ENCODE measurements at regions not wholly inside any gene's neighbourhood (a gene's known extent, or its start where the extent isn't known, plus 50 kb on each side); places are given as distances from the start of the nearest gene placed in this dataset.

DNA sequence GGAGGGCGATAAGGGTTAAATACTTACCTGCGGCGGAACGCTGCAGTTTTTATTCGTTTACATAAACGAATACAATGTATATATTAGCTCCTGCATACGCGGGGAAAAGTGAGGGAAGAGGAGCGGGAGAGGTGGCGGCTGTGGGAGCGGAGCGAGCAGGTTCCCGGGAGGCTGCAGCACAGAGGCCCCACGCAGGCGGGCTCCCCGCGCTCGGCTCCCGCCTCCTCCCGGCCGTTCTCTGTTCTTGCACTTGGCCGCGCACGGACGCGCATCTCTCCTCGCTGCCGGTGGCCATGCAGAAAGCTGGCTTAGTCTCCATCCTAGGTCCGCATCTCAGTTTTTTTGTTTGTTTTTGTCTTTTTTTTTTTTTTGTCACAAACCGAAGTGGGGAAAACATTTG lies 340.4 kb upstream of the FAT1 start:
- H3K4me3 ChIP-seq (ENCODE audit: control insufficient read depth in 1 of 7, extremely low read depth in 1 of 7, insufficient read depth in 4 of 7, low read depth in 2 of 7, low read length in 6 of 7), result no peak overlapping the region
- 97% methylated on average over 22 of the region's 30 CpGs for WGBS (ENCODE audit: insufficient coverage)
- no peaks in the 10 kb centered on the region for H3K9me3 ChIP-seq (ENCODE audit: control extremely low read depth in 1 of 5, control insufficient read depth in 4 of 5, insufficient read depth in 2 of 5, low read depth in 1 of 5, low read length in 4 of 5)
- POLR2A ChIA-PET, result no interaction called here
- H3K27me3 ChIP-seq (replicated peaks in 2 of 5; ENCODE audit: control insufficient read depth in 4 of 5, insufficient read depth in 5 of 5, low read length in 4 of 5), result no peaks in the 10 kb centered on the region
- no peaks in the 10 kb centered on the region for H3K36me3 ChIP-seq (ENCODE audit: control insufficient read depth in 4 of 4, insufficient read depth in 4 of 4, low read length in 3 of 4)
- no peaks in the 10 kb centered on the region for H3K4me1 ChIP-seq (ENCODE audit: control extremely low read depth in 1 of 4, control insufficient read depth in 4 of 4, insufficient read depth in 4 of 4, low read length in 3 of 4)
- H3K27ac ChIP-seq (ENCODE audit: insufficient read depth in 1 of 2, low read depth in 1 of 2, low read length in 2 of 2, poor library complexity in 1 of 2, severe bottlenecking in 2 of 2), result no peak overlapping the region
- CTCF ChIA-PET, result no interaction called here
- no peak for DNase-seq

- ChIA-PET POLR2A (no interaction called here), CTCF (no interaction called here)
- Histone ChIP-seq H3K4me3 (ENCODE audit: control insufficient read depth in 1 of 7, extremely low read depth in 1 of 7, insufficient read depth in 4 of 7, low read depth in 2 of 7, low read length in 6 of 7) (no peak overlapping the region), H3K27me3 (replicated peaks in 2 of 5; ENCODE audit: control insufficient read depth in 4 of 5, insufficient read depth in 5 of 5, low read length in 4 of 5) (no peaks in the 10 kb centered on the region), H3K27ac (ENCODE audit: insufficient read depth in 1 of 2, low read depth in 1 of 2, low read length in 2 of 2, poor library complexity in 1 of 2, severe bottlenecking in 2 of 2) (no peak overlapping the region), H3K36me3 (ENCODE audit: control insufficient read depth in 4 of 4, insufficient read depth in 4 of 4, low read length in 3 of 4) (no peaks in the 10 kb centered on the region), H3K4me1 (ENCODE audit: control extremely low read depth in 1 of 4, control insufficient read depth in 4 of 4, insufficient read depth in 4 of 4, low read length in 3 of 4) (no peaks in the 10 kb centered on the region), H3K9me3 (ENCODE audit: control extremely low read depth in 1 of 5, control insufficient read depth in 4 of 5, insufficient read depth in 2 of 5, low read depth in 1 of 5, low read length in 4 of 5) (no peaks in the 10 kb centered on the region)
- no CpG with 5 or more reads among the region's 1 CpG for WGBS (ENCODE audit: insufficient coverage)
- no peak for DNase-seq
Measured at GRCh38 chr4:187065396-187065795, 341.7 kb upstream of the FAT1 start.

DNA sequence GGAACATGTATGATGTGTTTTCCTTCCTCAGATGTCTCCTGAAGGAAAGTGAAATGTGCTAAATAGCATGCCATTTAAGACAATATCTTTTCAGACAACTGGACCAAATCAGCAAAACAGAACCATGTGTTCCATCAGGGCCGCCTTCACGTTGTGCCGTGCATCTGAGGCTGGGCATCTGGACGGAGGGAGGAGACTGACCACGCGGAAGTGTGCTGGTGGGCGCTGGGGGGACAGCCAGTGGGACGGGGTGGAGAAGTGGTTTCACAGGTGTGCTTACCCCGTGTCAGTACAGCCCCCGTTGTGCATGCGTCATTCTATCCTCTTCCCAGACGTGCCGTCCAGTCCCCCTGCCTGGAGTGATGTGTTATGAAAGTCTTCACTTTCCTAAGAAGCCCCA lies 342.1 kb upstream of the FAT1 start:
- CTCF ChIA-PET, result no interaction called here
- Histone ChIP-seq H3K9me3 (ENCODE audit: control extremely low read depth in 1 of 5, control insufficient read depth in 4 of 5, insufficient read depth in 2 of 5, low read depth in 1 of 5, low read length in 4 of 5) (no peaks in the 10 kb centered on the region), H3K36me3 (ENCODE audit: control insufficient read depth in 4 of 4, insufficient read depth in 4 of 4, low read length in 3 of 4) (no peaks in the 10 kb centered on the region), H3K27ac (ENCODE audit: insufficient read depth in 1 of 2, low read depth in 1 of 2, low read length in 2 of 2, poor library complexity in 1 of 2, severe bottlenecking in 2 of 2) (no peak overlapping the region), H3K27me3 (replicated peaks in 2 of 5; ENCODE audit: control insufficient read depth in 4 of 5, insufficient read depth in 5 of 5, low read length in 4 of 5) (no peaks in the 10 kb centered on the region), H3K4me3 (ENCODE audit: control insufficient read depth in 1 of 7, extremely low read depth in 1 of 7, insufficient read depth in 4 of 7, low read depth in 2 of 7, low read length in 6 of 7) (no peak overlapping the region), H3K4me1 (ENCODE audit: control extremely low read depth in 1 of 4, control insufficient read depth in 4 of 4, insufficient read depth in 4 of 4, low read length in 3 of 4) (no peaks in the 10 kb centered on the region)
- POLR2A ChIA-PET, result no interaction called here
- 90% methylated on average over 4 of the region's 13 CpGs for WGBS (ENCODE audit: insufficient coverage)
- DNase-seq, result no peak

- no peaks in the 10 kb centered on the region for H3K9me3 ChIP-seq (ENCODE audit: control extremely low read depth in 1 of 5, control insufficient read depth in 4 of 5, insufficient read depth in 2 of 5, low read depth in 1 of 5, low read length in 4 of 5)
- 88% methylated on average over 10 of the region's 10 CpGs for WGBS (ENCODE audit: insufficient coverage)
- no peaks in the 10 kb centered on the region for H3K4me1 ChIP-seq (ENCODE audit: control extremely low read depth in 1 of 4, control insufficient read depth in 4 of 4, insufficient read depth in 4 of 4, low read length in 3 of 4)
- no peaks in the 10 kb centered on the region for H3K27me3 ChIP-seq (replicated peaks in 2 of 5; ENCODE audit: control insufficient read depth in 4 of 5, insufficient read depth in 5 of 5, low read length in 4 of 5)
- CTCF ChIA-PET, result no interaction called here
- POLR2A ChIA-PET, result no interaction called here
- no peaks in the 10 kb centered on the region for H3K36me3 ChIP-seq (ENCODE audit: control insufficient read depth in 4 of 4, insufficient read depth in 4 of 4, low read length in 3 of 4)
- no peak overlapping the region for H3K27ac ChIP-seq (ENCODE audit: insufficient read depth in 1 of 2, low read depth in 1 of 2, low read length in 2 of 2, poor library complexity in 1 of 2, severe bottlenecking in 2 of 2)
- no peak for DNase-seq
- H3K4me3 ChIP-seq (ENCODE audit: control insufficient read depth in 1 of 7, extremely low read depth in 1 of 7, insufficient read depth in 4 of 7, low read depth in 2 of 7, low read length in 6 of 7), result no peak overlapping the region
Measured at GRCh38 chr4:187069398-187069797, 345.7 kb upstream of the FAT1 start.

GRCh38 chr4:187070158-187070557 lies 346.5 kb upstream of the FAT1 start:
- WGBS (ENCODE audit: insufficient coverage), result no CpG with 5 or more reads among the region's 3 CpGs
- H3K4me3 ChIP-seq (ENCODE audit: control insufficient read depth in 1 of 7, extremely low read depth in 1 of 7, insufficient read depth in 4 of 7, low read depth in 2 of 7, low read length in 6 of 7), result no peak overlapping the region
- no peaks in the 10 kb centered on the region for H3K27me3 ChIP-seq (replicated peaks in 2 of 5; ENCODE audit: control insufficient read depth in 4 of 5, insufficient read depth in 5 of 5, low read length in 4 of 5)
- H3K27ac ChIP-seq (ENCODE audit: insufficient read depth in 1 of 2, low read depth in 1 of 2, low read length in 2 of 2, poor library complexity in 1 of 2, severe bottlenecking in 2 of 2), result no peak overlapping the region
- H3K36me3 ChIP-seq (ENCODE audit: control insufficient read depth in 4 of 4, insufficient read depth in 4 of 4, low read length in 3 of 4), result no peaks in the 10 kb centered on the region
- H3K9me3 ChIP-seq (ENCODE audit: control extremely low read depth in 1 of 5, control insufficient read depth in 4 of 5, insufficient read depth in 2 of 5, low read depth in 1 of 5, low read length in 4 of 5), result no peaks in the 10 kb centered on the region
- CTCF ChIA-PET, result no interaction called here
- no peak for DNase-seq
- POLR2A ChIA-PET, result no interaction called here
- H3K4me1 ChIP-seq (ENCODE audit: control extremely low read depth in 1 of 4, control insufficient read depth in 4 of 4, insufficient read depth in 4 of 4, low read length in 3 of 4), result no peaks in the 10 kb centered on the region

DNA sequence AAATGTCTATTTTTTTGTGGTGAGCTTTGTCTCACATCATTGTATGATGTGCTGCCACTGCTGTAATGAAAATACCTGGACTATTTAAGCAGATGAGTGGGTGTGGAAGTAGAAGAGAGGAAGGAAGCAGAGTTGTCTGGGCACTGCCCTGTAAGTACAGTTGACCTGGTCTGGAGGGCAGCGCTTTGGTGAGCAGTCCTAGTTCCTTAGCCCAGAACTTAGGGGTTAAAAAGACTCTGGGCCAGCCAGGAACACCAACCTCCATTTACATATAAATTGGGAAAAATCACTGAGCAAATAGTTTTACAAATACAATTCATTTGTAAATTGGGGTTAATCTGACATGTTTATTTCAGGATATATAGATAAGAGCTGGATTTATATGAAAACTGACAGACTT lies 347.1 kb upstream of the FAT1 start:
- H3K27me3 ChIP-seq (replicated peaks in 2 of 5; ENCODE audit: control insufficient read depth in 4 of 5, insufficient read depth in 5 of 5, low read length in 4 of 5), result no peaks in the 10 kb centered on the region
- WGBS (ENCODE audit: insufficient coverage), result no CpG with 5 or more reads among the region's 1 CpG
- H3K9me3 ChIP-seq (ENCODE audit: control extremely low read depth in 1 of 5, control insufficient read depth in 4 of 5, insufficient read depth in 2 of 5, low read depth in 1 of 5, low read length in 4 of 5), result no peaks in the 10 kb centered on the region
- no peaks in the 10 kb centered on the region for H3K4me1 ChIP-seq (ENCODE audit: control extremely low read depth in 1 of 4, control insufficient read depth in 4 of 4, insufficient read depth in 4 of 4, low read length in 3 of 4)
- no peak overlapping the region for H3K27ac ChIP-seq (ENCODE audit: insufficient read depth in 1 of 2, low read depth in 1 of 2, low read length in 2 of 2, poor library complexity in 1 of 2, severe bottlenecking in 2 of 2)
- CTCF ChIA-PET, result no interaction called here
- DNase-seq, result no peak
- POLR2A ChIA-PET, result no interaction called here
- no peaks in the 10 kb centered on the region for H3K36me3 ChIP-seq (ENCODE audit: control insufficient read depth in 4 of 4, insufficient read depth in 4 of 4, low read length in 3 of 4)
- no peak overlapping the region for H3K4me3 ChIP-seq (ENCODE audit: control insufficient read depth in 1 of 7, extremely low read depth in 1 of 7, insufficient read depth in 4 of 7, low read depth in 2 of 7, low read length in 6 of 7)

- Histone ChIP-seq H3K9me3 (ENCODE audit: control extremely low read depth in 1 of 5, control insufficient read depth in 4 of 5, insufficient read depth in 2 of 5, low read depth in 1 of 5, low read length in 4 of 5) (no peaks in the 10 kb centered on the region), H3K4me3 (ENCODE audit: control insufficient read depth in 1 of 7, extremely low read depth in 1 of 7, insufficient read depth in 4 of 7, low read depth in 2 of 7, low read length in 6 of 7) (no peak overlapping the region), H3K4me1 (ENCODE audit: control extremely low read depth in 1 of 4, control insufficient read depth in 4 of 4, insufficient read depth in 4 of 4, low read length in 3 of 4) (no peaks in the 10 kb centered on the region), H3K36me3 (ENCODE audit: control insufficient read depth in 4 of 4, insufficient read depth in 4 of 4, low read length in 3 of 4) (no peaks in the 10 kb centered on the region), H3K27ac (ENCODE audit: insufficient read depth in 1 of 2, low read depth in 1 of 2, low read length in 2 of 2, poor library complexity in 1 of 2, severe bottlenecking in 2 of 2) (no peak overlapping the region), H3K27me3 (replicated peaks in 2 of 5; ENCODE audit: control insufficient read depth in 4 of 5, insufficient read depth in 5 of 5, low read length in 4 of 5) (no peaks in the 10 kb centered on the region)
- DNase-seq, result no peak
- POLR2A ChIA-PET, result no interaction called here
- CTCF ChIA-PET, result no interaction called here
- WGBS (ENCODE audit: insufficient coverage), result 80% methylated on average over 11 of the region's 11 CpGs
Measured at GRCh38 chr4:187071946-187072600, 348.4 kb upstream of the FAT1 start.
